NCI-H1417 treated with DMSO at 0.1 percent for 48 hours (cell line): ENCODE measurements at regions not wholly inside any gene's neighbourhood (a gene's known extent, or its start where the extent isn't known, plus 50 kb on each side); places are given as distances from the start of the nearest gene placed in this dataset.
"Not testable (repeated sequence)": the region's sequence is repeated elsewhere in the genome, so short reads cannot be mapped to it uniquely, and the experiment has no call there.

ENCODE experiments used
- DNase-seq: peaks from one replicate; lab custom pipeline; 2025; lab: John Stamatoyannopoulos, UW

GRCh38 chr1:229886636-229887035 is 180.4 kb upstream of the GALNT2 start:
- DNase-seq: no peak

GRCh38 chr1:229887043-229887822 is 179.8 kb upstream of the GALNT2 start:
- no peak for DNase-seq

- no peak for DNase-seq
These were observed 178.9 kb upstream of the GALNT2 start for GRCh38 chr1:229888157-229888556.

GRCh38 chr1:229888561-229889001 is 178.5 kb upstream of the GALNT2 start:
- DNase-seq: no peak

- DNase-seq: no peak
These were observed 178.0 kb upstream of the GALNT2 start for GRCh38 chr1:229889031-229889517.

- DNase-seq: no peak
These were observed 175.8 kb upstream of the GALNT2 start for GRCh38 chr1:229891227-229891626.

- DNase-seq: no peak
These were observed 174.4 kb upstream of the GALNT2 start for GRCh38 chr1:229892515-229893117.

- DNase-seq: peak; percentile 55
These were observed 173.1 kb upstream of the GALNT2 start for GRCh38 chr1:229893762-229894444.

GRCh38 chr1:229894532-229894931 is 172.5 kb upstream of the GALNT2 start:
- DNase-seq: no peak

GRCh38 chr1:229895605-229896004 is 171.4 kb upstream of the GALNT2 start:
- DNase-seq: no peak

GRCh38 chr1:229896306-229896705 is 170.7 kb upstream of the GALNT2 start:
- no peak for DNase-seq

GRCh38 chr1:229896861-229897260 is 170.2 kb upstream of the GALNT2 start:
- DNase-seq: no peak

- DNase-seq: no peak
These were observed 169.5 kb upstream of the GALNT2 start for GRCh38 chr1:229897501-229897900.

GRCh38 chr1:229900220-229900619 is 166.8 kb upstream of the GALNT2 start:
- no peak for DNase-seq

- DNase-seq: no peak
These were observed 161.9 kb upstream of the GALNT2 start for GRCh38 chr1:229905031-229905545.

- DNase-seq: no peak
These were observed 161.4 kb upstream of the GALNT2 start for GRCh38 chr1:229905652-229906051.

- DNase-seq: no peak
These were observed 159.0 kb upstream of the GALNT2 start for GRCh38 chr1:229907884-229908638.

- no peak for DNase-seq
These were observed 158.3 kb upstream of the GALNT2 start for GRCh38 chr1:229908689-229909088.

- no peak for DNase-seq
These were observed 153.5 kb upstream of the GALNT2 start for GRCh38 chr1:229913489-229913888.

- not testable (repeated sequence) for DNase-seq
These were observed 147.6 kb upstream of the GALNT2 start for GRCh38 chr1:229919488-229919887.

GRCh38 chr1:229920683-229921082 is 146.4 kb upstream of the GALNT2 start:
- DNase-seq: no peak

GRCh38 chr1:229922249-229922648 is 144.8 kb upstream of the GALNT2 start:
- DNase-seq: no peak
